Gastroesophageal sphincter (tissue), 4 donors: ENCODE measurements at regions not wholly inside any gene's neighbourhood (a gene's known extent, or its start where the extent isn't known, plus 50 kb on each side); places are given as distances from the start of the nearest gene placed in this dataset.

Source experiments
- ATAC-seq: fragments of 150-250 bp; one replicate; pipeline ENCODE4 v1.9.1; 2016; ENCODE audit warnings: mild to moderate bottlenecking, moderate library complexity
- H3K27ac ChIP-seq, 4 donors: fragments of 200-600 bp; sonication (generic) in 3 of 4; 1 replicate in 3 of 4; 2 replicates in 1 of 4; pipeline ENCODE4 v1.5.1; 2016 to 2019
- H3K27me3 ChIP-seq: fragments of 200-600 bp; sonication (generic); one replicate; pipeline ENCODE4 v1.5.1; 2019
- H3K36me3 ChIP-seq, 2 donors: fragments of 200-600 bp; sonication (generic); one replicate each; pipeline ENCODE4 v1.5.1; 2019; ENCODE audit warnings: control low read depth in 1 of 2
- H3K4me1 ChIP-seq, 3 donors: fragments of 200-600 bp; sonication (generic); 1 replicate in 2 of 3; 2 replicates in 1 of 3; pipeline ENCODE4 v1.5.1; 2016 to 2019; ENCODE audit warnings: control low read depth in 2 of 3
- H3K4me3 ChIP-seq, 2 donors: fragments of 200-600 bp; sonication (generic); one replicate each; pipeline ENCODE4 v1.5.1; 2019; ENCODE audit warnings: mild to moderate bottlenecking in 1 of 2, moderate library complexity in 1 of 2
- H3K9me3 ChIP-seq, 3 donors: fragments of 200-600 bp; sonication (generic); one replicate each; pipeline ENCODE4 v1.5.1; 2017 to 2019; ENCODE audit warnings: control low read depth in 2 of 3
- EP300 ChIP-seq: sonication (generic); formaldehyde crosslinking; IDR thresholded peaks from one replicate; pipeline ENCODE4 v1.6.1; 2017; ENCODE audit warnings: antibody characterized with exemption, mild to moderate bottlenecking
- POLR2A ChIP-seq, 2 donors: fragments of 450-650 bp; IDR thresholded peaks; one replicate each; pipeline ENCODE4 v1.6.1; 2017; ENCODE audit warnings: antibody characterized with exemption in 2 of 2, mild to moderate bottlenecking in 2 of 2, moderate library complexity in 1 of 2
- POLR2AphosphoS5 ChIP-seq: sonication (generic); formaldehyde crosslinking; IDR thresholded peaks from one replicate; pipeline ENCODE4 v1.6.1; 2017; ENCODE audit warnings: antibody characterized with exemption
- WGBS, 2 donors: methylation state at CpG; one replicate each; pipeline ENCODE4 v1.1.5; 2018; ENCODE audit warnings: low coverage in 1 of 2; 5-methylcytosine and 5-hydroxymethylcytosine counted together
- TF ChIP-seq, protein P1 (sequence below), 4 experiments: fragments of 200-600 bp in 2 of 4; fragments of 450-650 bp in 2 of 4; sonication (generic) in 1 of 4; IDR thresholded peaks; one replicate each; pipeline ENCODE4 v1.5.1; 2017 to 2019; ENCODE audit warnings: antibody characterized with exemption in 4 of 4, mild to moderate bottlenecking in 2 of 4, moderate library complexity in 2 of 4

GRCh38 chr5:3386637-3387036 lies 209.0 kb upstream of the IRX1 start:
- Histone ChIP-seq H3K4me3 (no peak overlapping the region), H3K36me3 (no peaks in the 10 kb centered on the region), H3K27me3 (peaks cover 9% of the 10 kb centered on the region), H3K4me1 (no peaks in the 10 kb centered on the region), H3K27ac (no peak overlapping the region), H3K9me3 (peaks cover 0 to 8% (median 0%) of the 10 kb centered on the region in 3 donors)
- ATAC-seq = no peak
- no peak for TF ChIP-seq EP300
- TF ChIP-seq POLR2AphosphoS5 = no peak
- TF ChIP-seq, protein P1, sequence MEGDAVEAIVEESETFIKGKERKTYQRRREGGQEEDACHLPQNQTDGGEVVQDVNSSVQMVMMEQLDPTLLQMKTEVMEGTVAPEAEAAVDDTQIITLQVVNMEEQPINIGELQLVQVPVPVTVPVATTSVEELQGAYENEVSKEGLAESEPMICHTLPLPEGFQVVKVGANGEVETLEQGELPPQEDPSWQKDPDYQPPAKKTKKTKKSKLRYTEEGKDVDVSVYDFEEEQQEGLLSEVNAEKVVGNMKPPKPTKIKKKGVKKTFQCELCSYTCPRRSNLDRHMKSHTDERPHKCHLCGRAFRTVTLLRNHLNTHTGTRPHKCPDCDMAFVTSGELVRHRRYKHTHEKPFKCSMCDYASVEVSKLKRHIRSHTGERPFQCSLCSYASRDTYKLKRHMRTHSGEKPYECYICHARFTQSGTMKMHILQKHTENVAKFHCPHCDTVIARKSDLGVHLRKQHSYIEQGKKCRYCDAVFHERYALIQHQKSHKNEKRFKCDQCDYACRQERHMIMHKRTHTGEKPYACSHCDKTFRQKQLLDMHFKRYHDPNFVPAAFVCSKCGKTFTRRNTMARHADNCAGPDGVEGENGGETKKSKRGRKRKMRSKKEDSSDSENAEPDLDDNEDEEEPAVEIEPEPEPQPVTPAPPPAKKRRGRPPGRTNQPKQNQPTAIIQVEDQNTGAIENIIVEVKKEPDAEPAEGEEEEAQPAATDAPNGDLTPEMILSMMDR (IDR thresholded peaks at IDR 0.05) = no peak
- TF ChIP-seq POLR2A (IDR thresholded peaks at IDR 0.05) = no peak
- WGBS, 2 donors = 69% methylated on average over 5 of the region's 17 CpGs; no CpG with 5 or more reads in 1 of the 2 donors

- no peaks in the 10 kb centered on the region for H3K36me3 ChIP-seq
- no peak overlapping the region for H3K4me3 ChIP-seq
- H3K27me3 ChIP-seq = peaks cover 7% of the 10 kb centered on the region
- no peaks in the 10 kb centered on the region for H3K4me1 ChIP-seq
- H3K9me3 ChIP-seq = peaks cover 0 to 8% (median 0%) of the 10 kb centered on the region in 3 donors
- ATAC-seq = no peak
- no peak overlapping the region for H3K27ac ChIP-seq
- 51 to 72% methylated on average over 11 to 14 of the region's 16 CpGs for WGBS, 2 donors
- TF ChIP-seq POLR2AphosphoS5 = no peak
- TF ChIP-seq POLR2A (IDR thresholded peaks at IDR 0.05) = no peak
- TF ChIP-seq, protein P1 (IDR thresholded peaks at IDR 0.05) = no peak
- TF ChIP-seq EP300 = no peak
Measured at GRCh38 chr5:3385991-3386519, 209.6 kb upstream of the IRX1 start.

GRCh38 chr5:3384531-3384930 lies 211.1 kb upstream of the IRX1 start:
- no peak overlapping the region for H3K27ac ChIP-seq
- no peaks in the 10 kb centered on the region for H3K27me3 ChIP-seq
- 62 to 88% methylated on average over 2 to 5 of the region's 7 CpGs for WGBS, 2 donors
- no peak for ATAC-seq
- TF ChIP-seq POLR2AphosphoS5 (no peak), POLR2A (IDR thresholded peaks at IDR 0.05) (no peak), EP300 (no peak)
- TF ChIP-seq, protein P1 (IDR thresholded peaks at IDR 0.05) = no peak
- no peaks in the 10 kb centered on the region for H3K36me3 ChIP-seq
- peaks cover 0 to 8% (median 0%) of the 10 kb centered on the region in 3 donors for H3K9me3 ChIP-seq
- no peak overlapping the region for H3K4me3 ChIP-seq
- no peaks in the 10 kb centered on the region for H3K4me1 ChIP-seq

DNA sequence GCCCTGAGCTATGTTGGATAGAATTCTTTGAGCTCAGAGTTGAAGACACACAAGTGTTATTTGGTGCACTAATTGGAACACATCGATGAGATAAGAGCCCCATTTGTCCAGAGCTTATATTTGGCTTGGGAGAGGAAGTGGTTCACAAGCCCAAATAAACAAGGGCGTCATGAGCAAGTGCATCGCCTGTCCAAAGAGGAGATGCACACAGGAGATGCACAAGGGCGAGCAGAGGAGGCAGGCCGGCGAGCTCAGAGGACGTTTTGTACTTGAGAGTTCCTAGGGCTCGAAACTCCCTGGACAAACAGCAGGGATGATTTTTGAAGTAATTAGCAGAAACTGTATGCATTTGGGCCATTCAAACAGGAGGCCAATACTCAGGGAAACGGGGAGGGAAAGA lies 212.8 kb upstream of the IRX1 start:
- no peak for ATAC-seq
- 70 to 75% methylated on average over 8 to 9 of the region's 9 CpGs for WGBS, 2 donors
- H3K27ac ChIP-seq = no peak overlapping the region

GRCh38 chr5:3382151-3382550 lies 213.5 kb upstream of the IRX1 start:
- ATAC-seq = no peak
- Histone ChIP-seq H3K4me3 (no peak overlapping the region), H3K36me3 (no peaks in the 10 kb centered on the region), H3K27ac (no peak overlapping the region), H3K4me1 (no peaks in the 10 kb centered on the region), H3K27me3 (peaks cover 8% of the 10 kb centered on the region), H3K9me3 (peaks cover 0 to 8% (median 0%) of the 10 kb centered on the region in 3 donors)
- 81 to 100% methylated on average over 1 to 5 of the region's 10 CpGs for WGBS, 2 donors
- no peak for TF ChIP-seq EP300
- no peak for TF ChIP-seq POLR2AphosphoS5
- TF ChIP-seq POLR2A (IDR thresholded peaks at IDR 0.05) = no peak
- TF ChIP-seq, protein P1 (IDR thresholded peaks at IDR 0.05) = no peak

More for the DNA sequence above, 212.8 kb upstream of the IRX1 start:
- Histone ChIP-seq H3K36me3 (no peaks in the 10 kb centered on the region), H3K4me3 (no peak overlapping the region), H3K4me1 (no peaks in the 10 kb centered on the region), H3K27me3 (peaks cover 4% of the 10 kb centered on the region), H3K9me3 (peaks cover 0 to 8% (median 0%) of the 10 kb centered on the region in 3 donors)
- no peak for TF ChIP-seq POLR2A (IDR thresholded peaks at IDR 0.05)
- no peak for TF ChIP-seq POLR2AphosphoS5
- TF ChIP-seq, protein P1 (IDR thresholded peaks at IDR 0.05) = no peak
- no peak for TF ChIP-seq EP300
